GM19324 (cell line): ENCODE measurements at regions not wholly inside any gene's neighbourhood (a gene's known extent, or its start where the extent isn't known, plus 50 kb on each side); places are given as distances from the start of the nearest gene placed in this dataset.

Experiments used
- ATAC-seq: cut with Tn5 transposase; IDR thresholded peaks from one replicate; pipeline ENCODE4 v1.9.1; 2021; ENCODE audit warnings: mild to moderate bottlenecking, moderate library complexity; ENCODE audit not compliant: unreplicated experiment, low FRiP score

GRCh38 chr16:16774389-16774788 is 395.4 kb downstream of the NPIPA7 start:
- no peak for ATAC-seq

- ATAC-seq: no peak
These were observed 399.4 kb downstream of the NPIPA7 start for GRCh38 chr16:16778332-16778731.

GRCh38 chr16:16780588-16780987 is 401.6 kb downstream of the NPIPA7 start:
- ATAC-seq: no peak

GRCh38 chr16:16782153-16782552 is 403.2 kb downstream of the NPIPA7 start:
- no peak for ATAC-seq

- ATAC-seq: no peak
These were observed 409.1 kb downstream of the NPIPA7 start for GRCh38 chr16:16788004-16788403.

- no peak for ATAC-seq
These were observed 411.7 kb downstream of the NPIPA7 start for GRCh38 chr16:16790597-16790996.

- no peak for ATAC-seq
These were observed 412.1 kb downstream of the NPIPA7 start for GRCh38 chr16:16791051-16791450.

GRCh38 chr16:16797239-16797638 is 418.3 kb downstream of the NPIPA7 start:
- no peak for ATAC-seq

GRCh38 chr16:16798504-16798903 is 419.6 kb downstream of the NPIPA7 start:
- no peak for ATAC-seq

GRCh38 chr16:16805809-16806208 is 426.9 kb downstream of the NPIPA7 start:
- ATAC-seq: no peak

- no peak for ATAC-seq
These were observed 436.7 kb downstream of the NPIPA7 start for GRCh38 chr16:16815641-16816040.

GRCh38 chr16:16817196-16817595 is 438.3 kb downstream of the NPIPA7 start:
- ATAC-seq: no peak

GRCh38 chr16:16821261-16821660 is 442.3 kb downstream of the NPIPA7 start:
- ATAC-seq: no peak

GRCh38 chr16:16828913-16829398 is 450.0 kb downstream of the NPIPA7 start:
- no peak for ATAC-seq

- no peak for ATAC-seq
These were observed 451.5 kb downstream of the NPIPA7 start for GRCh38 chr16:16830401-16830800.

GRCh38 chr16:16830973-16831372 is 452.0 kb downstream of the NPIPA7 start:
- ATAC-seq: no peak

GRCh38 chr16:16833165-16833564 is 454.2 kb downstream of the NPIPA7 start:
- no peak for ATAC-seq

GRCh38 chr16:16850274-16850673 is 471.3 kb downstream of the NPIPA7 start:
- ATAC-seq: no peak

GRCh38 chr16:16857012-16857411 is 478.1 kb downstream of the NPIPA7 start:
- ATAC-seq: no peak

GRCh38 chr16:16857603-16858283 is 478.8 kb downstream of the NPIPA7 start:
- no peak for ATAC-seq

- no peak for ATAC-seq
These were observed 482.6 kb downstream of the NPIPA7 start for GRCh38 chr16:16861546-16861945.

- no peak for ATAC-seq
These were observed 484.7 kb downstream of the NPIPA7 start for GRCh38 chr16:16863672-16864071.

GRCh38 chr16:16864536-16864935 is 485.6 kb downstream of the NPIPA7 start:
- ATAC-seq: no peak
